ENCODE measurements at regions not wholly inside any gene's neighbourhood (a gene's known extent, or its start where the extent isn't known, plus 50 kb on each side); places are given as distances from the start of the nearest gene placed in this dataset.

DNA sequence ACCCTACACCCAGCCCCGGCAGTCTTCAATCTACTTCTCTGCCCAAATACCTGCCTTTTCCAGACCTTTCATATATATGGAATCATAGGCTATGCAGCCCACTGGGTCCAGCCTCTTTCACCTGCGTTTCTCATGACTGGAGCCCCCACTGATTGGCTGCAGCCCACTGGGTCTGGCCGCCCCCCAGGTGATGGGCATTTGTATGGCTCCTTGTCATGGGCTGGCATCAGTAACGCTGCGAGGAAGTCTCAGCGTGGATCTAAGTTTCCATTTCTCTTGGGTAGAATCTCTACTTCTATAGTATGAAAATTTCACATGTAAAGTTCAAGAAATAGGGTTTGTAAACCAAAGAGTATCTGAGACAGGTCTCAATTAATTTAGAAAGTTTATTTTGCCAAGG, 281.9 kb downstream of the NDUFA10 start:
- H3K27me3 ChIP-seq: no peaks in the 10 kb centered on the region
- no peak for TF ChIP-seq POLR2AphosphoS5 (IDR thresholded peaks at IDR 0.05)
- TF ChIP-seq POLR2A (IDR thresholded peaks at IDR 0.05): no peak
- H3K27ac ChIP-seq: no peak overlapping the region
- H3K4me1 ChIP-seq: no peaks in the 10 kb centered on the region
- in situ Hi-C loops (cut with MboI; ENCODE audit: low pct_ligation_motif_present in 1 of 4, low pct_unique_long_range_greater_than_20kb in 1 of 4, low sequenced_read_pairs in 3 of 4) (no loop called here), intact Hi-C loops (cut with DNase I; ENCODE audit: low total_unique reads) (no loop called here)
- 87 to 100% methylated on average over 2 to 6 of the region's 6 CpGs for WGBS, 2 donors (ENCODE audit: low coverage in 1 of 2)
- H3K9me3 ChIP-seq: no peaks in the 10 kb centered on the region
- no peaks in the 10 kb centered on the region for H3K36me3 ChIP-seq
- DNase-seq: no peak
- H3K4me3 ChIP-seq: no peak overlapping the region

DNA sequence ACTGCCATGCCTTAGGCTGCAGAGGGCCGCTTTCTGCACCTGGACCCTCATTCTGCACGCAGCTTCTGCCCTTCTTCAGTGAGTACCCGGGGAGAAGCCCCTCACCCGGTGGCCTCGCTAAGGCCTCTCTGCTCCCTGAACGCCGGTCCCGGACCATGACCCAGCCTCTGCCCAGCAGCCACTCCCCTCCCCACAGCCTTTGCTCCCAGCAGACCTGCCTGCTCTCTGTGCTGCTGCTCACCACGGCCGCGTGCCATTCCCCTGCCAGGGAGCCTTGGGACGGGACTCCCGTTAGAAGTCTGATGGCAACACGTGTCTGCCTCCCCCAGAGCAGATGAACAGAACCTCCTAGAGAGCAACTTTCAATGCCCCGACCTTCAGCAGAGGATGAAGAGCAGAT, 282.8 kb downstream of the NDUFA10 start:
- intact Hi-C loops (cut with DNase I; ENCODE audit: low total_unique reads) (no loop called here), in situ Hi-C loops (cut with MboI; ENCODE audit: low pct_ligation_motif_present in 1 of 4, low pct_unique_long_range_greater_than_20kb in 1 of 4, low sequenced_read_pairs in 3 of 4) (no loop called here)
- H3K9me3 ChIP-seq: no peaks in the 10 kb centered on the region
- WGBS, 2 donors (ENCODE audit: low coverage in 1 of 2): 66% methylated on average over 15 of the region's 15 CpGs; no CpG with 5 or more reads in 1 of the 2 donors
- no peaks in the 10 kb centered on the region for H3K4me1 ChIP-seq
- H3K27me3 ChIP-seq: no peaks in the 10 kb centered on the region
- no peaks in the 10 kb centered on the region for H3K36me3 ChIP-seq
- TF ChIP-seq POLR2AphosphoS5 (IDR thresholded peaks at IDR 0.05) (no peak), EP300 (IDR thresholded peaks at IDR 0.05; ENCODE audit: low read depth) (no peak), POLR2A (IDR thresholded peaks at IDR 0.05) (no peak)
- TF ChIP-seq, protein P1, sequence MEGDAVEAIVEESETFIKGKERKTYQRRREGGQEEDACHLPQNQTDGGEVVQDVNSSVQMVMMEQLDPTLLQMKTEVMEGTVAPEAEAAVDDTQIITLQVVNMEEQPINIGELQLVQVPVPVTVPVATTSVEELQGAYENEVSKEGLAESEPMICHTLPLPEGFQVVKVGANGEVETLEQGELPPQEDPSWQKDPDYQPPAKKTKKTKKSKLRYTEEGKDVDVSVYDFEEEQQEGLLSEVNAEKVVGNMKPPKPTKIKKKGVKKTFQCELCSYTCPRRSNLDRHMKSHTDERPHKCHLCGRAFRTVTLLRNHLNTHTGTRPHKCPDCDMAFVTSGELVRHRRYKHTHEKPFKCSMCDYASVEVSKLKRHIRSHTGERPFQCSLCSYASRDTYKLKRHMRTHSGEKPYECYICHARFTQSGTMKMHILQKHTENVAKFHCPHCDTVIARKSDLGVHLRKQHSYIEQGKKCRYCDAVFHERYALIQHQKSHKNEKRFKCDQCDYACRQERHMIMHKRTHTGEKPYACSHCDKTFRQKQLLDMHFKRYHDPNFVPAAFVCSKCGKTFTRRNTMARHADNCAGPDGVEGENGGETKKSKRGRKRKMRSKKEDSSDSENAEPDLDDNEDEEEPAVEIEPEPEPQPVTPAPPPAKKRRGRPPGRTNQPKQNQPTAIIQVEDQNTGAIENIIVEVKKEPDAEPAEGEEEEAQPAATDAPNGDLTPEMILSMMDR (IDR thresholded peaks at IDR 0.05): no peak
- DNase-seq: no peak
- H3K27ac ChIP-seq: no peak overlapping the region
- H3K4me3 ChIP-seq: no peak overlapping the region

DNA sequence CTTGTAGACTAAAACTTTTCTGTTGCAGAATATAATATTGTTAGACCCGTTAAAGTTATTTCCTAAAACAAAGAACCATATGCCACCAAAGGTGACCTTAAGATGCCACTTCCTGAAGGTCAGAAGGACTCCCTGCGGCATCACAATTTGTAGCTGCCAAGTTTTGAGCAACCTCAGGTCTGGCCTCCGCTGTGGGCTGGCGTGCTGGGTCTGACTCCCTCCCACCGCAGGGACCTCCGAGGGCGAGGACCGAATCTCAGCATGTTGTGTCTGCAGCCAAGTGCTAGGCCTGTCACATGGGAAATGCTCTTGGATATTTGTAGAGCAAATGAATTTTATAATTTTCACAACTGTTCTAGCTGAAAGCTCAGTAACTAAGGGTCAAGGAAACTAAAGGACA, 285.9 kb downstream of the NDUFA10 start:
- intact Hi-C loops (cut with DNase I; ENCODE audit: low total_unique reads): no loop called here
- TF ChIP-seq POLR2AphosphoS5 (IDR thresholded peaks at IDR 0.05): no peak
- TF ChIP-seq, protein P1 (IDR thresholded peaks at IDR 0.05): no peak
- no peak for TF ChIP-seq POLR2A (IDR thresholded peaks at IDR 0.05)
- no peak for TF ChIP-seq EP300 (IDR thresholded peaks at IDR 0.05; ENCODE audit: low read depth)
- no peaks in the 10 kb centered on the region for H3K36me3 ChIP-seq
- WGBS, 2 donors (ENCODE audit: low coverage in 1 of 2): 77 to 100% methylated on average over 1 to 8 of the region's 8 CpGs
- no peak overlapping the region for H3K4me3 ChIP-seq
- no peak overlapping the region for H3K27ac ChIP-seq
- H3K27me3 ChIP-seq: no peaks in the 10 kb centered on the region
- H3K9me3 ChIP-seq: no peaks in the 10 kb centered on the region
- in situ Hi-C loops (cut with MboI; ENCODE audit: low pct_ligation_motif_present in 1 of 4, low pct_unique_long_range_greater_than_20kb in 1 of 4, low sequenced_read_pairs in 3 of 4): no loop called here
- H3K4me1 ChIP-seq: no peaks in the 10 kb centered on the region
- DNase-seq: no peak

DNA sequence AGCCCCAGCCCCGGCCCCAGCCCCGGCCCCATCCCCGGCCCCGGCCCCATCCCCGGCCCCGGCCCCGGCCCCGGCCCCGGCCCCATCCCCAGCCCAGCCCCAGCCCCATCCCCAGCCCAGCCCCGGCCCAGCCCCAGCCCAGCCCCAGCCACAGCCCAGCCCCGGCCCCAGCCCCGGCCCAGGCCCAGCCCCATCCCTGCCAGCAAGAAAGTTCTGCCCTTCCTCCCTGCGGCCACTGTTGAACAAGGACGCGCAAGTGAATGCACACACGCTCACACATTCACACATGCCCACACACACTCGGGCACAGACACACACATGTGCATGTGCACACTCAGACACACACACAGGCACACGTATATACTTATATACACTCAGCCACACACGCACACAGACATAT, 287.0 kb downstream of the NDUFA10 start:
- 90% methylated on average over 7 of the region's 19 CpGs; no CpG with 5 or more reads in 1 of the 2 donors for WGBS, 2 donors (ENCODE audit: low coverage in 1 of 2)
- TF ChIP-seq POLR2A (IDR thresholded peaks at IDR 0.05): no peak
- TF ChIP-seq, protein P1 (IDR thresholded peaks at IDR 0.05): no peak
- TF ChIP-seq EP300 (IDR thresholded peaks at IDR 0.05; ENCODE audit: low read depth): no peak
- no peak for TF ChIP-seq POLR2AphosphoS5 (IDR thresholded peaks at IDR 0.05)
- no peak overlapping the region for H3K4me3 ChIP-seq
- no peaks in the 10 kb centered on the region for H3K27me3 ChIP-seq
- no peaks in the 10 kb centered on the region for H3K36me3 ChIP-seq
- no peak overlapping the region for H3K27ac ChIP-seq
- in situ Hi-C loops (cut with MboI; ENCODE audit: low pct_ligation_motif_present in 1 of 4, low pct_unique_long_range_greater_than_20kb in 1 of 4, low sequenced_read_pairs in 3 of 4) (no loop called here), intact Hi-C loops (cut with DNase I; ENCODE audit: low total_unique reads) (no loop called here)
- no peaks in the 10 kb centered on the region for H3K9me3 ChIP-seq
- DNase-seq: no peak
- H3K4me1 ChIP-seq: no peaks in the 10 kb centered on the region

DNA sequence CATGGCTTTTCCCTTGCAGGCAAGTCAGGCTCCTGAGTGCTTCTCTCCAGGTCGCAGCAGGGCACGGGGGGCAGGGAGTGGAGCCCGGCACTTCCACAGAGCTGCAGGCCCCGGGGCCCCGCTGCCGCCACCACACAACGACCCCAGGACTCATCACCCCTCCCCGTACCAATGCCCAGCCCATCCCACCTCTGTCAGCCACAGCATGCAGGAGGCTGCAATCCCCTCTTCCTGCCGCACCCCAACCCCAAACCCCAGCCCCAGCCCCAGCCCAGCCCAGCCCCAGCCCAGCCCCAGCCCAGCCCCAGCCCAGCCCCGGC, 288.0 kb downstream of the NDUFA10 start:
- no peak overlapping the region for H3K27ac ChIP-seq
- no peaks in the 10 kb centered on the region for H3K27me3 ChIP-seq
- no peak for TF ChIP-seq EP300 (IDR thresholded peaks at IDR 0.05; ENCODE audit: low read depth)
- TF ChIP-seq, protein P1 (IDR thresholded peaks at IDR 0.05): no peak
- intact Hi-C loops (cut with DNase I; ENCODE audit: low total_unique reads) (no loop called here), in situ Hi-C loops (cut with MboI; ENCODE audit: low pct_ligation_motif_present in 1 of 4, low pct_unique_long_range_greater_than_20kb in 1 of 4, low sequenced_read_pairs in 3 of 4) (no loop called here)
- no peaks in the 10 kb centered on the region for H3K4me1 ChIP-seq
- DNase-seq: no peak
- no peaks in the 10 kb centered on the region for H3K9me3 ChIP-seq
- 90% methylated on average over 8 of the region's 10 CpGs; no CpG with 5 or more reads in 1 of the 2 donors for WGBS, 2 donors (ENCODE audit: low coverage in 1 of 2)
- H3K4me3 ChIP-seq: no peak overlapping the region
- no peaks in the 10 kb centered on the region for H3K36me3 ChIP-seq
